A673 (cell line): ENCODE measurements at regions not wholly inside any gene's neighbourhood (a gene's known extent, or its start where the extent isn't known, plus 50 kb on each side); places are given as distances from the start of the nearest gene placed in this dataset.

Source experiments
- BruUV-seq: library from RNA; stranded (reverse); fragments of 400-500 nt; replicated peaks from 2 replicates; lab custom pipeline; 2021; lab: Mats Ljungman, UMichigan
- CTCF ChIA-PET: fragments of 300-600 bp; sonication (Branson Sonifier 250); formaldehyde crosslinking; loops from one replicate; lab custom pipeline; 2022; ENCODE audit warnings: antibody characterized with exemption; lab: Charles Lee
- POLR2A ChIA-PET: fragments of 300-600 bp; sonication (Branson Sonifier 250); formaldehyde crosslinking; loops from one replicate; lab custom pipeline; 2022; ENCODE audit warnings: antibody characterized with exemption; ENCODE audit not compliant: low non-redundant PET; lab: Charles Lee
- DNase-seq: peaks from one replicate; pipeline ENCODE4 v3.0.0-alpha.2; 2015; ENCODE audit warnings: low spot score
- H3K27ac ChIP-seq: fragments of 200-600 bp; sonication (generic); 2 replicates; pipeline ENCODE4 v1.5.1; 2016; ENCODE audit warnings: mixed run types, low read depth, mild to moderate bottlenecking, mixed read lengths, antibody characterized with exemption, low read length; ENCODE audit not compliant: poor library complexity, severe bottlenecking
- H3K27me3 ChIP-seq: fragments of 200-600 bp; sonication (generic); replicated peaks from 2 replicates; pipeline ENCODE4 v1.6.1; 2017; ENCODE audit warnings: mixed run types, low read depth, mild to moderate bottlenecking, mixed read lengths, antibody characterized with exemption, low read length; ENCODE audit not compliant: insufficient read depth, poor library complexity
- H3K36me3 ChIP-seq: fragments of 200-600 bp; sonication (generic); 2 replicates; pipeline ENCODE4 v1.6.1; 2016; ENCODE audit warnings: mixed run types, mild to moderate bottlenecking, mixed read lengths, antibody characterized with exemption, low read length; ENCODE audit not compliant: insufficient read depth, poor library complexity, severe bottlenecking
- H3K4me1 ChIP-seq: fragments of 200-600 bp; sonication (generic); 2 replicates; pipeline ENCODE4 v1.6.1; 2017; ENCODE audit warnings: mixed run types, mild to moderate bottlenecking, mixed read lengths, antibody characterized with exemption, low read length; ENCODE audit not compliant: insufficient read depth, poor library complexity, severe bottlenecking
- H3K4me3 ChIP-seq: fragments of 200-600 bp; sonication (generic); 2 replicates; pipeline ENCODE4 v1.5.1; 2016; ENCODE audit warnings: low read depth, mixed run types, mild to moderate bottlenecking, mixed read lengths, low read length; ENCODE audit not compliant: poor library complexity, severe bottlenecking
- H3K9me3 ChIP-seq: fragments of 200-600 bp; sonication (generic); 2 replicates; pipeline ENCODE4 v1.6.1; 2016; ENCODE audit warnings: mixed run types, low read depth, mild to moderate bottlenecking, mixed read lengths, antibody characterized with exemption, low read length; ENCODE audit not compliant: poor library complexity, severe bottlenecking
- EZH2 ChIP-seq: fragments of 200-600 bp; sonication (generic); IDR thresholded peaks from 2 replicates; pipeline ENCODE4 v1.6.1; 2017; ENCODE audit warnings: borderline replicate concordance, low read depth, mild to moderate bottlenecking, mixed read lengths, antibody characterized with exemption, low read length; ENCODE audit not compliant: poor library complexity, severe bottlenecking
- intact Hi-C: fragments of 100-400 bp; cut with micrococcal nuclease; formaldehyde crosslinking; loops from one replicate; pipeline ENCODE4 v1.10.0; 2022; ENCODE audit not compliant: unreplicated experiment
- TF ChIP-seq, protein P1 (sequence below): fragments of 300-800, 200-600 bp; sonication (generic); conservative IDR thresholded peaks from 2 replicates; pipeline ENCODE4 v1.5.1; 2017; ENCODE audit warnings: low read depth, mild to moderate bottlenecking, antibody characterized with exemption, low read length, moderate library complexity, mixed read lengths

DNA sequence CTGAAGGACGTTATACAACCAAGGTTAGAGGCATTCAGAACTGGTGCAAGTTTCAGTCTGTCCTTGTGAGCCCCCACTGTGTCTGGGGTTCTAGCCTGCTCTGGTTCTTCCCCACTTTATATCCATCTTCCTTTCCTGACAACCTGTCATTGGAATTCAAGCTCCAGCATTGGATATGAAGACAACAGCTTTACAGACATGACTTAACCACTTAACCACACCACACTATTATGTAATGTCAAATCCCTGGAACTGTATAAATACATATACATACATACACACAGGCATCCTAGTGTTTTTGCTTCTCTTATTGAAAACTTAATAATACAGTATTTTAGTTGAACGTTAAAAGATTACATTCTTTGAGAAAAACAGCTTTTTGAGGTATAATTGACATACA, 217.9 kb upstream of the SGK1 start:
- DNase-seq: no peak
- Histone ChIP-seq H3K27me3 (no peaks in the 10 kb centered on the region), H3K27ac (no peak overlapping the region), H3K4me1 (no peaks in the 10 kb centered on the region), H3K9me3 (no peaks in the 10 kb centered on the region), H3K4me3 (no peak overlapping the region), H3K36me3 (no peaks in the 10 kb centered on the region)
- TF ChIP-seq EZH2: no peak
- TF ChIP-seq, protein P1, sequence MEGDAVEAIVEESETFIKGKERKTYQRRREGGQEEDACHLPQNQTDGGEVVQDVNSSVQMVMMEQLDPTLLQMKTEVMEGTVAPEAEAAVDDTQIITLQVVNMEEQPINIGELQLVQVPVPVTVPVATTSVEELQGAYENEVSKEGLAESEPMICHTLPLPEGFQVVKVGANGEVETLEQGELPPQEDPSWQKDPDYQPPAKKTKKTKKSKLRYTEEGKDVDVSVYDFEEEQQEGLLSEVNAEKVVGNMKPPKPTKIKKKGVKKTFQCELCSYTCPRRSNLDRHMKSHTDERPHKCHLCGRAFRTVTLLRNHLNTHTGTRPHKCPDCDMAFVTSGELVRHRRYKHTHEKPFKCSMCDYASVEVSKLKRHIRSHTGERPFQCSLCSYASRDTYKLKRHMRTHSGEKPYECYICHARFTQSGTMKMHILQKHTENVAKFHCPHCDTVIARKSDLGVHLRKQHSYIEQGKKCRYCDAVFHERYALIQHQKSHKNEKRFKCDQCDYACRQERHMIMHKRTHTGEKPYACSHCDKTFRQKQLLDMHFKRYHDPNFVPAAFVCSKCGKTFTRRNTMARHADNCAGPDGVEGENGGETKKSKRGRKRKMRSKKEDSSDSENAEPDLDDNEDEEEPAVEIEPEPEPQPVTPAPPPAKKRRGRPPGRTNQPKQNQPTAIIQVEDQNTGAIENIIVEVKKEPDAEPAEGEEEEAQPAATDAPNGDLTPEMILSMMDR: no peak
- intact Hi-C loops: no loop called here
- ChIA-PET POLR2A (no interaction called here), CTCF (interaction anchor here (0.5 kb wide), 1 partner anchor 342 kb away, joined by 4 read pairs; no protein-coding TSS in a partner anchor)
- no TSS peak for BruUV-seq

DNA sequence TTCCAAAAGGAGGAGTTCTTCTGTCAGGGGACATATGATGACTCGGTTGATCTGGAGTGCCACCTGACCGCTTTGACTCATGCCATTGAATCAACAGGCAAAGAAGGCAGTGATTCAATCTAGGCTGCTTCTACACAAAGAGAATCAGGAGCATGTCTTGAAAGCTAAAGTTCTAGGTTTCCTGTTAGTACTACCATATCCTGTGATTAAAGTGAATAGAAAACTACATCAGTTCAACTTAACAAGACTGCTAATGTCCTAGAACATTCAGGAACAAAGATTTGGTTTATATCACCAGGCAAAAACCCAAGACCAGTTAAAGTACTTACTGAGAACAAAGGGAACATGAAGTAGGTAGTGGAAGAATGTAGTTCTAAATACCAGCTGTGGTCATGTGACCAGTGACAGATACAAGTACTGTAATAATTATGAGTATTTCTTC, 216.8 kb upstream of the SGK1 start:
- ChIA-PET CTCF (no interaction called here), POLR2A (no interaction called here)
- no peaks in the 10 kb centered on the region for H3K36me3 ChIP-seq
- H3K27me3 ChIP-seq: no peaks in the 10 kb centered on the region
- TF ChIP-seq, protein P1: no peak
- TF ChIP-seq EZH2: no peak
- no peak for DNase-seq
- intact Hi-C loops: no loop called here
- no TSS peak for BruUV-seq
- no peaks in the 10 kb centered on the region for H3K9me3 ChIP-seq
- H3K4me3 ChIP-seq: no peak overlapping the region
- no peaks in the 10 kb centered on the region for H3K4me1 ChIP-seq
- H3K27ac ChIP-seq: no peak overlapping the region

DNA sequence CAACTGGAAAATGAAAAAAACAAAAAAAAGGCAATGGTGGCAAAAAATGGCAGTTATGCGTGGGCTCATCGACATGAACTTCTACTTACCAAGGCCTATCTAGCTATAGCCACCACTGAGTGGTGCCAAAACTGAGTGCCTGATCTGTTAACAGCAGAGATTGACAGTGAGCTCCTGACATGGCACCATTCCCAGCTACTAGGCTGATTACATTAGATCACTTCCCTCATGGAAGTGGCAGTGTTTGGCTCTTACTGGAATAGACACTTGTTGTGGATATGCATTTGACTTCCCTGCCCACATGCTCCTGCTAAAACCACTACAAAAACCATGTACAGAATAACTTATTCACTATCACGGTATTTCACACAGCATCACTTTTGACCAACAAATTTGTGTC, 216.1 kb upstream of the SGK1 start:
- ChIA-PET POLR2A (no interaction called here), CTCF (no interaction called here)
- no peaks in the 10 kb centered on the region for H3K9me3 ChIP-seq
- no peak overlapping the region for H3K27ac ChIP-seq
- no TSS peak for BruUV-seq
- H3K4me3 ChIP-seq: no peak overlapping the region
- intact Hi-C loops: no loop called here
- DNase-seq: no peak
- TF ChIP-seq, protein P1: no peak
- no peak for TF ChIP-seq EZH2
- H3K36me3 ChIP-seq: no peaks in the 10 kb centered on the region
- no peaks in the 10 kb centered on the region for H3K27me3 ChIP-seq
- H3K4me1 ChIP-seq: no peaks in the 10 kb centered on the region
